Omental fat pad (tissue), 3 donors: ENCODE measurements at regions not wholly inside any gene's neighbourhood (a gene's known extent, or its start where the extent isn't known, plus 50 kb on each side); places are given as distances from the start of the nearest gene placed in this dataset.
A peak's percentile ranks its signal among the peaks of the same experiment; 100 is the strongest.

Experiments used
- ATAC-seq: fragments of 150-250 bp; one replicate; pipeline ENCODE4 v1.9.1; 2016; ENCODE audit warnings: mild to moderate bottlenecking, moderate library complexity; ENCODE audit not compliant: low FRiP score
- DNase-seq: peaks from one replicate; pipeline ENCODE4 v3.0.0-alpha.2; 2019; ENCODE audit warnings: low spot score
- CTCF ChIP-seq, 3 donors: fragments of 450-650 bp; IDR thresholded peaks; one replicate each; pipeline ENCODE4 v1.5.1; 2016 to 2017; ENCODE audit warnings: antibody characterized with exemption in 3 of 3, mild to moderate bottlenecking in 3 of 3, moderate library complexity in 2 of 3

- no peak for TF ChIP-seq CTCF (IDR thresholded peaks at IDR 0.05)
- DNase-seq: no peak
- no peak for ATAC-seq
Observed at GRCh38 chr5:109533751-109534272, 124.0 kb upstream of the PJA2 start.

DNA sequence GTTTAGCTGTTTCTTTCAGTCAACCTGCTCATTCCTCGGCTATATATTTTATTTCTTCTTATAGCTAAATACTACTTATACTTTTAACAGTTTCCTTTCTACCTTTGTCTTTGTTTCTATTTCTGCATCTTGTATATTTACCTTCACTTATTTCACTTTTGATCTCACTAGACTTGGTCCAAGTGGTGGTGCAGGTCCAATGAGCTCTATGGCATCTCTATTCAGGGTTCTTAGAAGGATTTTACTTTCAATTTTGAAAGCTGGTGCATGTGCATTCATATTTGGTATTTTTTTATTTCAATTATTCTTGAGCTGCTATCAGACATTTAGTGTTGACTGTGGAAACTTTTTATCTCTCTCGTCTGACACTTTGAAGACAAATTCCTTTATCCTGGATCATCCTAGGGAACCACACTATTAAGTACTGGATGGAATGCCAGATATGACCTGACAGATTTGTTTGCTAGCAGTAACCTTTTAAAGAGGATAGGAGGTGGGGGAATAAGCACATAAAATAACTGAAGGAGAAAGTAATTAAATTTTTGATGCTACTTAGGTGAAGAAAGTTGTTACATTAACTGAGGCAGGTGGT, 123.1 kb upstream of the PJA2 start:
- no peak for TF ChIP-seq CTCF (IDR thresholded peaks at IDR 0.05)
- ATAC-seq: peak; percentile 19
- no peak for DNase-seq

DNA sequence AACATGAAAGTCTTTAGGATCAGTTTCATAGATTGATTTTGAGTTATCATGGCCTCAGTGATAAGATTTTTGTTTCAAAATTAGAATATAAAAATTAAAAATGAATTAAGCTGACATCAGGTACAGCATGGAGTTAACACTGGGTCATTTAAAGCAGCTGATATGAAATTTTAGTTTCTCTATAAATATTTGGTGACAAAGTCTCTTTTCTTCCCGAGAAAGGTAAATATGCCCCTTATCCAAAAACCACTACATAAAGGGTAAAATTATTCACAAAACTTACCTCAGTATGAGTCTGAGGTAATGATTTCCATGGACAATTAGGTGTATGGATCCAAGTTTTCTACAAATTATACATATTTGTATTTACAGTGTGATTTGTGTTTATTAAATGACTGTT, 121.5 kb upstream of the PJA2 start:
- ATAC-seq (no peak), DNase-seq (no peak)
- no peak for TF ChIP-seq CTCF (IDR thresholded peaks at IDR 0.05)

DNA sequence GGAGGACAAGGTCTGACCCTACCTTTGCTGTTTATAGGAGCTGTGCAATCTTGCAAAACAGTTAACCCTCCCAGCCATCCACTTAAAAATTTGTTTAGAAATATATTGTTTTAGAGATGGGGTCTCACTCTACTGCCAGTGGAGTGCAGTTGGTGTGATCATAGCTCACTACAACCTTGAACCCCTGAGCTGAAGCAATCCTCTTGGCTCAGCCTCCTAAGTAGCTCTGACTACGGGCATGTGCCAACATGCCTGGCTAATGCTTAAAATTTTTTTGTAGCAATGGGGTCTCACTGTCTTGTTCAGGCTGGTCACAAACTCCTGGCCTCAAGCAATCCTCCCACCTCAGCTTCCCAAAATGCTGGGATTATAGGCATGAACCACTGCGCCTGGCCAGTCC, 120.2 kb upstream of the PJA2 start:
- no peak for TF ChIP-seq CTCF (IDR thresholded peaks at IDR 0.05)
- ATAC-seq: no peak

DNA sequence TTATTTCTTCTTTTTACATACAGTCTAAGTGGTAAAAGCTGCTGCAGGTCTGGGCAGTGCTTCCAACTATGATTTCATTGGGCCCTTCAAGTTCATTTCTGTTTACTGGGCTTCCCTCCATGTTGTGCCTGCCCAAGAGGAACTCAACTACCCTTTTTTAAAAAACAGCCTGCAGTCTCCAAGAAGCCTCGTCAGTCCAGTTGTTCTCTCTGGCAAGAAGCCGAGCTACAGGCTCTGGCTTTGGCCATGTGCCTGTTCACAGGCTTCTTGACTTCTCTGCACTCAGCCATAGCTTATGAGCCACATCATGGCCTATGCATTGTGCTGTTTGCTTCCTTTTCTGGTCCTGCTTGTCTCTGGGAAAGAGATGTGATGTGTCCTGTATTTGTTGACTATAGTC, 119.7 kb upstream of the PJA2 start:
- DNase-seq (no peak), ATAC-seq (no peak)
- no peak for TF ChIP-seq CTCF (IDR thresholded peaks at IDR 0.05)

More for the DNA sequence above, 120.2 kb upstream of the PJA2 start:
- no peak for DNase-seq

DNA sequence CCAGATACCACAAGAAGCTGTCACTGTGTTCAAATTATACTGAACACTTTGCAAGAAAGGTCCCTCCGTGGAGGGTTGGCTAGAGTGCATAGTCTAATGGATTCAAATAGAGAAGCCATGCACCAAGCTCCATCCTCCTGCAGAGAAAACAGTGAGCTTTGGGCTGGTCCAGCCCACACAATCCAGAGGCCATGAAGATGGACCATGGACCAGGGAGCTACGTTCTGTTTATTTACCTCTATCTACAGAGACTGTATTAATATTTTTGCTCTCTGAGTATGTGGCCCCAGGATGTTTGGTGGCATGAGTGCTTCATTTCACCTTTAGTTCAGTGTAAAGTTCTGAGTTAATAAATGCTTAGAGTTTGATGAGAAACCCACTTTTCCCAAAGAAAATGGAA, 114.8 kb upstream of the PJA2 start:
- no peak for ATAC-seq
- no peak for TF ChIP-seq CTCF (IDR thresholded peaks at IDR 0.05)
- DNase-seq: no peak

- DNase-seq: no peak
- no peak for TF ChIP-seq CTCF (IDR thresholded peaks at IDR 0.05)
- ATAC-seq: no peak
Observed at GRCh38 chr5:109524026-109524425, 114.3 kb upstream of the PJA2 start.
